ENCODE measurements at regions not wholly inside any gene's neighbourhood (a gene's known extent, or its start where the extent isn't known, plus 50 kb on each side); places are given as distances from the start of the nearest gene placed in this dataset.

DNA sequence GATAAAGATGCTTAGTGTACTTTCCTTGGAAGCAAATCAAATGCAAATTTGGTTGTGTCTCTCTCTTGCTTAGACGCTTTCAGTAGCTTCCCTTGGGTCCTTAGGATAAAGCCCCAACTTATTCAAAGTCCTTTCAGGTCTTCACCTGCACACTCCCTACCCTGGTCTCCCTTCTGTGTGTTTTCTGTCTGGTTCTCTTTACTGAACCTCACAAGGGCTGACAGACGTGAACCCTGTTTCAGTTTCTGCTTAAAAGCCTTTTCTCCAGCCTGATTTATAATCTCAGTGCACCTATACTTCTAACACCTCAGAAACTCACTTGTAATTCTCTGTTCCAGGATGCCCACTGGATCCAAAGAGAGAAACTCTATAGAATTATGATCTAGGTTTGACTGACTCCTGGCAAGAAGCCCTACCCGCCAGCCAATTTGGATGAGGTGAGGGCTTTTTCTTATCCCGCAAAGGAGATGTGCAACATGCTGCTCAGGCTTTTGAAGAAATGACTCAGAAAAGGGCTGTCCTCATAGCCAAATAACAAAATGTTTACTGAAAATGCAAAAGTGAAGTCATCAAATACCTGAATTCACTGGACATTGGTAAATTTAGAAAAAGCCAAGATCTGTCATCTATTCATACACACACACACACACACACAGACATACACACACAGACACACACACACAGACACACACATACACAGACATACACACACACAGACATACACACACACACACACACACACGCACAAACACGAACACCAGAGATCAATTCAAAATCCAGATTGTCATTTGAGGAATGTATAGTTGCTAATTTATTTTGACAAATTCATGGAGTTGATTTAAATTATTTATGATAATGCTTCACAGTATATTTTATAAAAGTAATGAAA, 102.4 kb upstream of the EOMES start:
- Histone ChIP-seq H3K4me3 (no peak overlapping the region), H3K36me3 (no peaks in the 10 kb centered on the region), H3K9me3 (no peaks in the 10 kb centered on the region), H3K4me1 (no peaks in the 10 kb centered on the region), H3K27ac (no peak overlapping the region), H3K27me3 (peaks cover 0 to 9% (median 0%) of the 10 kb centered on the region in 9 donors)
- ATAC-seq (no peak), DNase-seq (no peak)
- TF ChIP-seq, protein P1, sequence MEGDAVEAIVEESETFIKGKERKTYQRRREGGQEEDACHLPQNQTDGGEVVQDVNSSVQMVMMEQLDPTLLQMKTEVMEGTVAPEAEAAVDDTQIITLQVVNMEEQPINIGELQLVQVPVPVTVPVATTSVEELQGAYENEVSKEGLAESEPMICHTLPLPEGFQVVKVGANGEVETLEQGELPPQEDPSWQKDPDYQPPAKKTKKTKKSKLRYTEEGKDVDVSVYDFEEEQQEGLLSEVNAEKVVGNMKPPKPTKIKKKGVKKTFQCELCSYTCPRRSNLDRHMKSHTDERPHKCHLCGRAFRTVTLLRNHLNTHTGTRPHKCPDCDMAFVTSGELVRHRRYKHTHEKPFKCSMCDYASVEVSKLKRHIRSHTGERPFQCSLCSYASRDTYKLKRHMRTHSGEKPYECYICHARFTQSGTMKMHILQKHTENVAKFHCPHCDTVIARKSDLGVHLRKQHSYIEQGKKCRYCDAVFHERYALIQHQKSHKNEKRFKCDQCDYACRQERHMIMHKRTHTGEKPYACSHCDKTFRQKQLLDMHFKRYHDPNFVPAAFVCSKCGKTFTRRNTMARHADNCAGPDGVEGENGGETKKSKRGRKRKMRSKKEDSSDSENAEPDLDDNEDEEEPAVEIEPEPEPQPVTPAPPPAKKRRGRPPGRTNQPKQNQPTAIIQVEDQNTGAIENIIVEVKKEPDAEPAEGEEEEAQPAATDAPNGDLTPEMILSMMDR (IDR thresholded peaks at IDR 0.05): no peak
- TF ChIP-seq POLR2A (IDR thresholded peaks at IDR 0.05): no peak
- intact Hi-C loops (cut with DNase I): no loop called here
- 66 to 72% (median 67%) methylated on average over 6 of the region's 6 CpGs for WGBS, 4 donors

DNA sequence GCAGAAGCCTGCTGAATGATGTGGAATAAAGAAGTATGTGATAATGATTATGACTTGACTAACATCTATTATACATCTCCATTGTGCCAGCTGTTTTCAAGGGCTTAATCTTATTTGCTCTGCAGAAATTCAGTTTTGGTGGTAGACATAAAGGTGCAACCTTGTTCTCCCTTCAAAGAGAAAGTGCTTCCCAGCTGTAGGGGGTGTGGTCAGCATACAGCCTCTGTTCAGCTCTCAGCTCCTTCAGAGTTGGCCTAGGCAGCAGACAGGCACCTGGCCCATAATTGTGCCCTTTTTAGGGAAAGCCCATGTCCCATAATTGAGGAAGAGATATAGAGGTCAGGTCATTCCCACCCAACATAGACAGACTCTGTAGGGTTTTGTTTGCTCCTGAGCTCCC, 104.3 kb upstream of the EOMES start:
- H3K27me3 ChIP-seq: peaks cover 0 to 9% (median 0%) of the 10 kb centered on the region in 9 donors
- ATAC-seq (no peak), DNase-seq (no peak)
- no peaks in the 10 kb centered on the region for H3K9me3 ChIP-seq
- intact Hi-C loops (cut with DNase I): no loop called here
- no peaks in the 10 kb centered on the region for H3K4me1 ChIP-seq
- no peak overlapping the region for H3K4me3 ChIP-seq
- H3K36me3 ChIP-seq: no peaks in the 10 kb centered on the region
- H3K27ac ChIP-seq: no peak overlapping the region
- TF ChIP-seq, protein P1 (IDR thresholded peaks at IDR 0.05): no peak
- TF ChIP-seq POLR2A (IDR thresholded peaks at IDR 0.05): no peak

DNA sequence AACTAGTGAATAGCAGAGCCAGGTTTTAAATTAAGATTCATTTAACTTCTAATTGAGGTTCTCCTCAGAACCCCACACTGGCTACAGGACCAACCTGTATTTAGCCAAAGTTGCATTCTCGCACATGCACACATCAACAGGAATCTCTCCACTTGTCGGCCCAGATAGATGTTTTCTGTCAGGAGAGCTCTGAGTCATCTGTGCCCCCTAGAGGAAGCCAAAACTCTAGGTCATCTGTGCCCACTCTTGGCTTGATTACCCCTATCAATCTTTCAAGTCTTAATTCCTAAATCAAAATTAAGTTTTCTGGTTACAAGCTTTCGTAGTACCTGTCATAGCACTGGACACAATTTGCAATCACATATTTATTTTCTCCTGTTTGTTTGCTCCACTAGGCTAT, 104.9 kb upstream of the EOMES start:
- Histone ChIP-seq H3K27ac (no peak overlapping the region), H3K4me3 (no peak overlapping the region), H3K36me3 (no peaks in the 10 kb centered on the region), H3K9me3 (peaks cover 0 to under 1% (median 0%) of the 10 kb centered on the region in 12 donors), H3K27me3 (peaks cover 0 to 9% (median 0%) of the 10 kb centered on the region in 9 donors), H3K4me1 (no peaks in the 10 kb centered on the region)
- WGBS, 4 donors: 47 to 59% (median 51%) methylated on average over 3 of the region's 3 CpGs
- DNase-seq: no peak
- ATAC-seq: no peak
- intact Hi-C loops (cut with DNase I): no loop called here
- TF ChIP-seq, protein P1 (IDR thresholded peaks at IDR 0.05): no peak
- no peak for TF ChIP-seq POLR2A (IDR thresholded peaks at IDR 0.05)

DNA sequence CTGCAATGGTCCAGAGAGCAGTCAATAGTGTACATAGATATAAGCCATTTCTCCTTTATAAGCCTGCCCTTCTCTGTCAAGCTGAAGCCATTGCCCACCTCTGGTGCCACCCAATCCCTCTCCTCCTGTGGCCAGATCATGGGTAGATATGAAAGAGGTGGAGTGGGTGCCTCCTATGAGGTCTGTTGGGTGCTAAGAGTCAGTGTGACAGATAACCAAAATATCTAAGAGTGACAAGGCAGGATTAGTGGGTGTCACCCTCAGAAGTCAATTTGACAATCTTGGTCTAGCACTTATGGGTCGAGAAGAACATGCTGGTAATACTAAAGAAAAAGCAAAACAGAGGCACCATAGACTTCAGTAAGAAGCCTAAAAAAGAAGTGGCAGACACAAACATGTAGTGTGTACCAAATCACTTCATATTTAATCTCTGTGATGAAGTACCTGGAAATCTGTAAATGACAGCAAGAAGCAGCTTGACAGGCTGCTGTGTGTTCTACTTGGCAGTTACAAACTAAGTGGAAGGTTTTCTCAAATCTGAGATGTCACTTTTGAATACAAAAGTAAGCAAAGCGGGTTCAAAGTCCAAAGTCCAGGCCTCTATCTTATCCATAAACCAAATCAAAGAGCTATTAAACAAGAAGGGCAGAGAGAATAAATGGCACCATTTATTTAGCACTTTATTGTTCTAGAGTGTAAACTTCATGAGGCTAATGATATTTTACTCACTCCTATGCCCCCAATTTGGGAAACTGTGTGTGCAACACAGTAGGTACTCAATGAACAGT, 118.9 kb upstream of the EOMES start:
- Histone ChIP-seq H3K27ac (no peak overlapping the region), H3K9me3 (peaks cover 0 to 1% (median 0%) of the 10 kb centered on the region in 12 donors), H3K27me3 (no peaks in the 10 kb centered on the region), H3K36me3 (no peaks in the 10 kb centered on the region), H3K4me1 (no peaks in the 10 kb centered on the region), H3K4me3 (no peak overlapping the region)
- ATAC-seq (no peak), DNase-seq (no peak)
- TF ChIP-seq, protein P1 (IDR thresholded peaks at IDR 0.05): no peak
- TF ChIP-seq POLR2A (IDR thresholded peaks at IDR 0.05): no peak
- WGBS, 4 donors: 63 to 70% (median 65%) methylated on average over 2 of the region's 2 CpGs
- intact Hi-C loops (cut with DNase I): no loop called here

Measured in heart left ventricle (tissue), 16 donors.